Gastrocnemius medialis (tissue), 4 donors: ENCODE measurements at regions not wholly inside any gene's neighbourhood (a gene's known extent, or its start where the extent isn't known, plus 50 kb on each side); places are given as distances from the start of the nearest gene placed in this dataset.

Experiments used
- ATAC-seq, 2 donors: fragments of 150-250 bp; one replicate each; pipeline ENCODE4 v1.9.1; 2016
- DNase-seq, 2 donors: peaks; one replicate each; pipeline ENCODE4 v3.0.0-alpha.2; 2019
- H3K27ac ChIP-seq, 4 donors: fragments of 200-600 bp; sonication (generic); 1 replicate in 1 of 4; 2 replicates in 3 of 4; pipeline ENCODE4 v1.5.1; 2016 to 2018; ENCODE audit warnings: mild to moderate bottlenecking in 2 of 4, moderate library complexity in 1 of 4
- H3K27me3 ChIP-seq, 3 donors: fragments of 200-600 bp; sonication (generic) in 2 of 3; 1 replicate in 1 of 3; 2 replicates in 2 of 3; pipeline versions ENCODE4 v1.5.1 to v1.6.0; 2016 to 2019; ENCODE audit warnings: mild to moderate bottlenecking in 1 of 3, moderate library complexity in 1 of 3
- H3K36me3 ChIP-seq, 2 donors: fragments of 200-600 bp; sonication (generic) in 1 of 2; one replicate each; pipeline ENCODE4 v1.5.1; 2017 to 2018
- H3K4me1 ChIP-seq, 2 donors: fragments of 200-600 bp; sonication (generic) in 1 of 2; one replicate each; pipeline ENCODE4 v1.5.1; 2016 to 2017; ENCODE audit warnings: mild to moderate bottlenecking in 2 of 2
- H3K4me3 ChIP-seq, 4 donors: fragments of 200-600 bp; sonication (generic) in 3 of 4; 1 replicate in 1 of 4; 2 replicates in 3 of 4; pipeline ENCODE4 v1.5.1; 2016 to 2019; ENCODE audit warnings: mild to moderate bottlenecking in 2 of 4
- H3K9me3 ChIP-seq, 3 donors: fragments of 200-600 bp; sonication (generic) in 2 of 3; 1 replicate in 1 of 3; 2 replicates in 2 of 3; pipeline ENCODE4 v1.5.1; 2016 to 2019
- CTCF ChIP-seq, 5 experiments: fragments of 450-650 bp in 3 of 5; fragments of 200-600 bp in 2 of 5; sonication (generic) in 2 of 5; IDR thresholded peaks in 4 of 5; conservative IDR thresholded peaks in 1 of 5; 1 replicate in 4 of 5; 2 replicates in 1 of 5; pipeline ENCODE4 v1.5.1; 2016 to 2019; ENCODE audit warnings: antibody characterized with exemption in 5 of 5, mild to moderate bottlenecking in 3 of 5, moderate library complexity in 3 of 5
- POLR2A ChIP-seq, 2 donors: fragments of 450-650 bp; IDR thresholded peaks; one replicate each; pipeline ENCODE4 v1.6.1; 2017; ENCODE audit warnings: antibody characterized with exemption in 2 of 2, mild to moderate bottlenecking in 2 of 2, moderate library complexity in 2 of 2
- in situ Hi-C, 4 donors: fragments of 200-750 bp; cut with MboI; loops; one replicate each; pipeline versions ENCODE4 v1.15.0 to v1.8.0; 2017; ENCODE audit warnings: low sequenced_read_pairs in 4 of 4
- intact Hi-C: fragments of 100-400 bp; cut with DNase I; formaldehyde crosslinking; loops from one replicate; pipeline ENCODE4 v1.15.1; 2023; ENCODE audit warnings: low total_unique reads

GRCh38 chr13:91144054-91144453, 203.4 kb upstream of the MIR17HG start:
- TF ChIP-seq POLR2A (IDR thresholded peaks at IDR 0.05) (no peak), CTCF (IDR thresholded peaks at IDR 0.05 in 4 of 5, conservative IDR thresholded peaks at IDR 0.05 in 1 of 5) (no peak)
- H3K27me3 ChIP-seq = no peaks in the 10 kb centered on the region
- in situ Hi-C loops (no loop called here), intact Hi-C loops (no loop called here)
- ATAC-seq (no peak), DNase-seq (no peak)
- no peaks in the 10 kb centered on the region for H3K36me3 ChIP-seq
- H3K9me3 ChIP-seq = no peaks in the 10 kb centered on the region
- peaks cover 4 to 10% of the 10 kb centered on the region in 2 donors for H3K4me1 ChIP-seq
- no peak overlapping the region for H3K4me3 ChIP-seq
- no peak overlapping the region for H3K27ac ChIP-seq

GRCh38 chr13:91144486-91144885, 203.0 kb upstream of the MIR17HG start:
- TF ChIP-seq CTCF (IDR thresholded peaks at IDR 0.05 in 4 of 5, conservative IDR thresholded peaks at IDR 0.05 in 1 of 5) (no peak), POLR2A (IDR thresholded peaks at IDR 0.05) (no peak)
- no peak overlapping the region for H3K27ac ChIP-seq
- DNase-seq (no peak), ATAC-seq (no peak)
- in situ Hi-C loops = no loop called here
- H3K4me1 ChIP-seq = peaks cover 4 to 10% of the 10 kb centered on the region in 2 donors
- H3K9me3 ChIP-seq = no peaks in the 10 kb centered on the region
- intact Hi-C loops = no loop called here
- H3K4me3 ChIP-seq = no peak overlapping the region
- H3K36me3 ChIP-seq = no peaks in the 10 kb centered on the region
- H3K27me3 ChIP-seq = no peaks in the 10 kb centered on the region

- H3K4me1 ChIP-seq = peaks cover 4 to 10% of the 10 kb centered on the region in 2 donors
- no peaks in the 10 kb centered on the region for H3K27me3 ChIP-seq
- H3K36me3 ChIP-seq = no peaks in the 10 kb centered on the region
- no peak overlapping the region for H3K4me3 ChIP-seq
- TF ChIP-seq CTCF (IDR thresholded peaks at IDR 0.05 in 4 of 5, conservative IDR thresholded peaks at IDR 0.05 in 1 of 5) (no peak), POLR2A (IDR thresholded peaks at IDR 0.05) (no peak)
- H3K27ac ChIP-seq = no peak overlapping the region
- no peaks in the 10 kb centered on the region for H3K9me3 ChIP-seq
- no peak for ATAC-seq
- in situ Hi-C loops = no loop called here
- DNase-seq = no peak
- intact Hi-C loops = no loop called here
Observed at GRCh38 chr13:91145571-91146205, 201.8 kb upstream of the MIR17HG start.

GRCh38 chr13:91146601-91147000, 200.9 kb upstream of the MIR17HG start:
- DNase-seq (no peak), ATAC-seq (no peak)
- Histone ChIP-seq H3K27ac (no peak overlapping the region), H3K4me3 (no peak overlapping the region), H3K9me3 (no peaks in the 10 kb centered on the region), H3K36me3 (no peaks in the 10 kb centered on the region), H3K27me3 (no peaks in the 10 kb centered on the region), H3K4me1 (peaks cover 4 to 10% of the 10 kb centered on the region in 2 donors)
- TF ChIP-seq POLR2A (IDR thresholded peaks at IDR 0.05) = no peak
- TF ChIP-seq CTCF (IDR thresholded peaks at IDR 0.05 in 4 of 5, conservative IDR thresholded peaks at IDR 0.05 in 1 of 5) = no peak
- in situ Hi-C loops = no loop called here
- intact Hi-C loops = no loop called here

GRCh38 chr13:91148098-91148497, 199.4 kb upstream of the MIR17HG start:
- no peak for ATAC-seq

More at GRCh38 chr13:91148098-91148497, 199.4 kb upstream of the MIR17HG start:
- Histone ChIP-seq H3K36me3 (no peaks in the 10 kb centered on the region), H3K4me3 (no peak overlapping the region), H3K27ac (no peak overlapping the region), H3K9me3 (no peaks in the 10 kb centered on the region), H3K27me3 (no peaks in the 10 kb centered on the region), H3K4me1 (peaks cover 4 to 10% of the 10 kb centered on the region in 2 donors)
- DNase-seq = no peak
- TF ChIP-seq POLR2A (IDR thresholded peaks at IDR 0.05) (no peak), CTCF (IDR thresholded peaks at IDR 0.05 in 4 of 5, conservative IDR thresholded peaks at IDR 0.05 in 1 of 5) (no peak)
- intact Hi-C loops = no loop called here
- in situ Hi-C loops = no loop called here
